GM12872 (cell line): ENCODE measurements at regions not wholly inside any gene's neighbourhood (a gene's known extent, or its start where the extent isn't known, plus 50 kb on each side); places are given as distances from the start of the nearest gene placed in this dataset.

Source experiments
- CTCF ChIP-seq: IDR thresholded peaks from 3 replicates; pipeline ENCODE4 v1.5.1; 2011; ENCODE audit warnings: low read depth, mild to moderate bottlenecking, low read length, moderate library complexity; ENCODE audit not compliant: insufficient read depth

- TF ChIP-seq CTCF: no peak
Measured at GRCh38 chr1:60483509-60483908, 409.9 kb upstream of the C1orf87 start.

GRCh38 chr1:60470246-60470645 is 396.7 kb upstream of the C1orf87 start:
- TF ChIP-seq CTCF: no peak

- no peak for TF ChIP-seq CTCF
Measured at GRCh38 chr1:60463786-60464185, 390.2 kb upstream of the C1orf87 start.

GRCh38 chr1:60463146-60463545 is 389.6 kb upstream of the C1orf87 start:
- no peak for TF ChIP-seq CTCF

GRCh38 chr1:60461925-60462595 is 388.5 kb upstream of the C1orf87 start:
- no peak for TF ChIP-seq CTCF

GRCh38 chr1:60458111-60458510 is 384.5 kb upstream of the C1orf87 start:
- TF ChIP-seq CTCF: no peak

- TF ChIP-seq CTCF: no peak
Measured at GRCh38 chr1:60449876-60450275, 376.3 kb upstream of the C1orf87 start.
